ENCODE measurements at regions not wholly inside any gene's neighbourhood (a gene's known extent, or its start where the extent isn't known, plus 50 kb on each side); places are given as distances from the start of the nearest gene placed in this dataset.
"Not testable (repeated sequence)": the region's sequence is repeated elsewhere in the genome, so short reads cannot be mapped to it uniquely, and the experiment has no call there.

DNA sequence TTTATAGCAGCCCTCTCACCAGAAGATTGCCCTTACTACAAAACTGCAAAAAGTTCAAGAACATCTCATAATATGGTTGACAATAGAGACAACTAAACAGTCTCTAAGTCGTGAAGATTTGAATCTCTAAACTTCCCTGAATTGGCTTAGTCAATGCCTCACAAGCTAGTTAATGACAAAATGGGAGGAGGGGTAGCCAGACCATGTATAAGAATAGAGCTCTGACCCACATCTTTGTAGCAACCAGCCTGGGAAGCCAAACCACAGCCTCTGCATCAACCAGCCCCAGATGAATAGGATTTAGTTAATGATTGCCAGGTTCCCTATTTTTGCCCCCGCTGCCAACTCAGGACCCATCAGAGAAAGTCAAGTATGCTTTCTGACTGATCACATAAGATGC lies 1265.9 kb upstream of the PCDH10 start:
- not testable (repeated sequence) for H3K27ac ChIP-seq (ENCODE audit: low read depth); DNase-seq (ENCODE audit: extremely low spot score); H3K4me3 ChIP-seq (ENCODE audit: low read depth, low read length); H3K36me3 ChIP-seq (ENCODE audit: insufficient read depth); H3K4me1 ChIP-seq (ENCODE audit: insufficient read depth)
- WGBS = 60% methylated on average over 2 of the region's 2 CpGs

DNA sequence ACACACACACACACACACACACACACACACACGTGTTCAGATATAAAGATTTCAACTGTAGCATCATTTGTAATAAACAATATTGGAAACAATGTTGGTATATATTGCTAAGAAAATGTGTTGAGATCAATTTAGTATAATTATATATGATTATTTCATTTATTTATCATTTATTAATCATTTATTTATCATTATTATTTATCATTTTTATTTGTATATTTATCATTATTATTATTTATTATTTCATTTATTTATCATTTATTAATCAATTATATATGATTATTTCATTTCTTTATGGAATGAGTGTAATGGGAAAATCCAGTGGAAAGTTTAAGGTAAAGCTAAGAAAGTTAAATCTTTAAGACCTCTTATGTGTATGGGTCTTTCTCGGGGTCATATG lies 1223.4 kb upstream of the PCDH10 start:
- DNase-seq (ENCODE audit: extremely low spot score); H3K27ac ChIP-seq (ENCODE audit: low read depth); H3K4me1 ChIP-seq (ENCODE audit: insufficient read depth); H3K4me3 ChIP-seq (ENCODE audit: low read depth, low read length); H3K36me3 ChIP-seq (ENCODE audit: insufficient read depth): not testable (repeated sequence)
- 85% methylated on average over 2 of the region's 2 CpGs for WGBS

DNA sequence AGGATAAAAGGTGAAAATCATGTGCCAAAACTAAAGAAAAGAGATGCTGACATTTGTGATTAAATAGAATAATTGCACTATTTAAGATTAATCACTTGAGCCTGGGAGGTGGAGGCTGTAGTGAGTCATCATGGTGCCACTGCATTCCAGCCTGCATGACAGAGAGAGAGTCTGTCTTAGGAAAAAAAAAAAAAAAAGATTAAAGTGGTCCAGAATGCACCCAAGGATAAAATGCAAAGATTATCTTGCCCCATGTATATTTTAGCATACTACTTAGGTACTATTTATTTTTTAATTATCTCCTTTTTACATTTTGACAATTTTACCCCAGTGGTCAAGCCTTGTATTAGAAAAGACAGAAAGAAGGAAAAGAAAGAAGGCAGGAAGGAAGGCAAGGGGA lies 1181.4 kb upstream of the PCDH10 start:
- H3K4me3 ChIP-seq (ENCODE audit: low read depth, low read length); DNase-seq (ENCODE audit: extremely low spot score); H3K27ac ChIP-seq (ENCODE audit: low read depth); H3K36me3 ChIP-seq (ENCODE audit: insufficient read depth); H3K4me1 ChIP-seq (ENCODE audit: insufficient read depth): not testable (repeated sequence)

DNA sequence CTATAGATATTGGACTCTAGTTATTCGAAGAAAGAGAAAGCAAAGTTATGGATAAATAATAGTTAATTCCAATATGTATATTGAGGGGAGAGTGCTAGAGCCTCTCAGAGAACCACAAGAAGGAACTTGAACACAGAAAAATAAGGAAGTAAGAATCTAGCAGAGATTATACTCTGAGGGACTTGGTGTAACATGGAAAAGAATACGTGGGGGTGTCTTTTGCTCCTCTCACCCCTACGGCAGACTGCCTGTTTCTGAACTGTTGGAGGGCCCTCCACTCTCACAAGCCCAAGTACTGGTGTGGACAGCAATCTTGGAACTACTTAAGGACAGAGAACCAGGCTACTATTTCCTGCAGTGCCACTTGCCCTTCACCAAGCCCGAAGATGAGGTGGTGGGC lies 1174.4 kb upstream of the PCDH10 start:
- no peak overlapping the region for H3K27ac ChIP-seq (ENCODE audit: low read depth)
- H3K4me1 ChIP-seq (ENCODE audit: insufficient read depth) = no peaks in the 10 kb centered on the region
- no peak for DNase-seq (ENCODE audit: extremely low spot score)
- no peak overlapping the region for H3K4me3 ChIP-seq (ENCODE audit: low read depth, low read length)
- no peaks in the 10 kb centered on the region for H3K36me3 ChIP-seq (ENCODE audit: insufficient read depth)
- WGBS = 83% methylated on average over 4 of the region's 4 CpGs

DNA sequence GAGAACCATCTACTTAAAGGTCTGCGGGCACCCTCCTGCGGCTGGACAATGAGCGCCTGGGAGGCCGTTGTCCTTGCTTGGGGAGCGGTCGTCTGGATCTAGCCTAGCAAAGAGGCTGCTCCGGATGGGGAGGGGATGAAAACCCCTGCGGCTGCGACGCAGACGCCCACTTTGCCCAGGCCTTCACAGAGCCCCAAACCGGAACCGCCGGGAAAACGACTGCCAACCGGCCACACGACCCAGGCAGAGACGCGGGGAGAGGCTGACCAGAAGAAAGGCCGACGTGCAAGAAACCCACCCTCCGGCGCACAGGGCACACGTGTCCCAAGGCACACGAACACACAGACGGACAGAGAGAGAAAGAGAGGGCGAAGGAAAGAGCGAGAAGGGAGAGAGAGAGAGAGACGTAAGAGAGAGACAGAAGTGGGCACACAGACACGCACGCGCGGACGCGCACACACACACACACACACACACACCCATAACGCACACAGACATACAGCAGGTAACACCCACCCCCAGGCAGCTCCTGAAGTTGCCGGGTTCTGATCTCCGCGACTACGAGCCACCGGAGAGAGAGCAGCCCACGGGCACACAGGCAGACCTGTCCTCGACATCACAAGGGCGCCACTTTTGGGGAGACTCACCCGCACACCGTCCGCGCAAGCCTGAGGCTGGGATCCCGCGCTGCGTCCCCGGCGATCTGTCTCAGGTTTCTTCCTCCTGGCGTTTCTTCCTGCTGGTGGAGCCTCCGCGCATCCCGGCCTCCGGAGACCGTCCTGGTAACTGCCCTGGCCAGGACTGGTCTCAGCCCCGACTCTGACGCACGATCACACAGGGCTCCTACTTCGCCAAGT lies 1173.6 kb upstream of the PCDH10 start:
- not testable (repeated sequence) for H3K4me1 ChIP-seq (ENCODE audit: insufficient read depth); H3K4me3 ChIP-seq (ENCODE audit: low read depth, low read length); DNase-seq (ENCODE audit: extremely low spot score); H3K27ac ChIP-seq (ENCODE audit: low read depth); H3K36me3 ChIP-seq (ENCODE audit: insufficient read depth)
- WGBS = 82% methylated on average over 63 of the region's 63 CpGs

DNA sequence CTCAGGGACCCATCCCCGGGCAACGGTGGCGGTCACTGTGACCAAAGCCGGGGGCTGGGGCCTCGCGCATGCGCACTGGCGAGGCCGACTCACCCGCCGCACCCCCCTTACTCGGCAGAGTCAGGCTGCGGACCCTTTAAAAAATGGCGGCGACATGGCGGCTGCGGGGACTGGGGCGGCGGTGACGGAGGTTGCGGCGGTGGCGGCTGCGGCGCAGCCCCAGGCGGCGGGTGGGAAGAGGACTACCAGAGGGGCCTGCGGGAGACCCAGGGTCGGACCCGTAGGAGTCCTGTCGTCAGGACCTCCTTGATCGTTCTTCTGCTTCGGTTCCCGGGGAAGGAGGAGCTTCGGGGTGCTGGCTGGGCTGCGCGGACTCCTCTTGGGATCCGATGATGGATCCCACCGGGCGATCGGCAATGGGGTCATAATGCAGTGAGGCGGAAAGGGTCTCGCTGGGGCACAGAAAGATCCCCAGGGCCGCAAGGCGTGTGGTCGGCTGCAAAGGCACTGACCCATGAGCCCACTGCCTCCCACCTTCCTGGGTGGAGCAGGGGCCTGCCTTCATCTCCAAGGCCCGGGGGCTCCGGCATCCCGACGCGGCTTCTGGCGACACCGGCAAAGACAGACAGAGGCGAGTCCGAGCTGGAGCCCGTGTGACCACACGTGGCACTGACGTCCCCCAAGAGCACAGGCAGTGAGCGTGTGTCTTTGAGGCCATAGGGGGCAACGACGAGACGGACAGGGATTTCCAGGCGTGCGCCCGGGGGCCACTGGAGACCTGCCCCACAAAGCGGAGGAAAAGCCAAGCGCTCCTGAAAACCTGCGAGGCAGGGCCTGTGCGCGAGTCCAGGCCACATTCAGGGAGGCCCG lies 1172.7 kb upstream of the PCDH10 start:
- WGBS = 96% methylated on average over 71 of the region's 71 CpGs
- DNase-seq (ENCODE audit: extremely low spot score); H3K4me1 ChIP-seq (ENCODE audit: insufficient read depth); H3K36me3 ChIP-seq (ENCODE audit: insufficient read depth); H3K4me3 ChIP-seq (ENCODE audit: low read depth, low read length); H3K27ac ChIP-seq (ENCODE audit: low read depth): not testable (repeated sequence)

DNA sequence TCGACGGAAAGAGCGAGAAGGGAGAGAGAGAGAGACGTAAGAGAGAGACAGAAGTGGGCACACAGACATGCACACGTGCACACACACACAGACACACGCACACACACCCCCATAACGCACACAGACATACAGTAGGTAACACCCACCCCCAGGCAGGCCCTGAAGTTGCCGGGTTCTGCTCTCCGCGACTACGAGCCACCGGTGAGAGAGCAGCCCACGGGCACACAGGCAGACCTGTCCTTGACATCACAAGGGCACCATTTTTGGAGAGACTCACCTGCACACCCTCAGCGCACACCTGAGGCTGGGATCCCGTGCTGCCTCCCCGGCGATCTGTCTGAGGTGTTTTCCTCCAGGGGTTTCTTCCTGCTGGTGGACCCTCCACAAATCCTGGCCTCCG lies 1171.0 kb upstream of the PCDH10 start:
- Histone ChIP-seq H3K36me3 (ENCODE audit: insufficient read depth) (no peaks in the 10 kb centered on the region), H3K4me3 (ENCODE audit: low read depth, low read length) (no peak overlapping the region), H3K4me1 (ENCODE audit: insufficient read depth) (no peaks in the 10 kb centered on the region), H3K27ac (ENCODE audit: low read depth) (no peak overlapping the region)
- no peak for DNase-seq (ENCODE audit: extremely low spot score)
- 95% methylated on average over 18 of the region's 18 CpGs for WGBS

DNA sequence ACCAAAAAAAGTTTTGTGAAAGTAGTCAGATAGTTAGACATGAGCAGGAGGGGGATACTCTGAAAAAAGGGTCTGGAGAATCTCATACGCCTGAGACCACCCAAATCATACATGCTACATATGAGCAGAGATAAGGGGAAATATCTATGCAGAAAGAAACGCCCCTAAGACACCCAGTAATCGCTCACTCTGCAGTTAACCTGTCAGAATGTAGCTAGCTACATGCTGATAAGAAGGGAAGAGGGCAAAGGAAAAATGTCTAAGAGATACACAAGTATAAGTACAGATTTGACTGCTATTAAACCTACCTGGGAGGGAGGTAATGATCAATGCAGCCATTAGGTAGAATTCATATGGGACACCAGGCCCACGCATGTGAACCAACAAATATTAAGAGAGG lies 1159.5 kb upstream of the PCDH10 start:
- H3K27ac ChIP-seq (ENCODE audit: low read depth) = no peak overlapping the region
- no peak for DNase-seq (ENCODE audit: extremely low spot score)
- H3K4me3 ChIP-seq (ENCODE audit: low read depth, low read length) = no peak overlapping the region
- H3K36me3 ChIP-seq (ENCODE audit: insufficient read depth) = no peaks in the 10 kb centered on the region
- WGBS = 32% methylated on average over 4 of the region's 4 CpGs
- no peaks in the 10 kb centered on the region for H3K4me1 ChIP-seq (ENCODE audit: insufficient read depth)

DNA sequence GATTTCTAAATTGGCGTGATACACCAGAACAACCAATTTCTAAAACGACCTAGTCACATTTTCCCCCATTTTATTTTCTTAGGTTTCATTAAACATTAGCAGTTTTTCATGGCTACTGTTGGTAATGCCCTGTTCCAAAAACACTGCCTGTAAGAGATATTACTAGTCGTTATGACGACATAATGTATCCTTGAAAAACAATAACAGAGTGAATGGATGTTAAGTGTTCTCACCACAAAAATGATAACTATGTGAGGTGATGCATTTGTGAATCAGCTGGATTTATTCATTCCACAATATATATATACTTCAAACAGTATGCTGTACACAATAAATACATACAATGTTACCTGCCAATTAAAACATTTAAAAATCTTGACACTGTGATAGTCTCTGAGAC lies 1147.6 kb upstream of the PCDH10 start:
- H3K36me3 ChIP-seq (ENCODE audit: insufficient read depth) = no peaks in the 10 kb centered on the region
- no peaks in the 10 kb centered on the region for H3K4me1 ChIP-seq (ENCODE audit: insufficient read depth)
- WGBS = 86% methylated on average over 4 of the region's 4 CpGs
- no peak for DNase-seq (ENCODE audit: extremely low spot score)
- H3K4me3 ChIP-seq (ENCODE audit: low read depth, low read length) = no peak overlapping the region
- H3K27ac ChIP-seq (ENCODE audit: low read depth) = no peak overlapping the region

DNA sequence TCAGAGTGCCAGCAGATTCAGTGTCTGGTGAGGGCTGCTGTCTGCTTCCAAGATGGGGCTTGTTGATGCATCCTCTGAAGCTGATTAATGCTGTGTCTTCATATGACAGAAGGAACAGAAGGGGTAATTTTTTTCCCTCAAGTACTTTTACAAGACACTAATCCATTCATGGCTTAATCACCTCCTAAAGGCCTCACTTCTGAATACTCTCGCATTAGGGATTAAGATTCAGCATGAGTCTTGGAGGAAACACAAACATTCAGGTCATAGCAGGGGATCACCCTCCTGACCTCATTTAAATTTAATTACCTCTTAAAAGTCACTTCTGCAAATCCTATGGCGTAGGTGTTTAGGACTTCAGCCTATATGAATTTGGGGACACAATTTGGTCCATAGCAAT lies 1145.5 kb upstream of the PCDH10 start:
- H3K4me3 ChIP-seq (ENCODE audit: low read depth, low read length) = no peak overlapping the region
- H3K36me3 ChIP-seq (ENCODE audit: insufficient read depth) = no peaks in the 10 kb centered on the region
- H3K4me1 ChIP-seq (ENCODE audit: insufficient read depth) = no peaks in the 10 kb centered on the region
- WGBS = 58% methylated on average over 2 of the region's 2 CpGs
- DNase-seq (ENCODE audit: extremely low spot score) = no peak
- H3K27ac ChIP-seq (ENCODE audit: low read depth) = no peak overlapping the region

DNA sequence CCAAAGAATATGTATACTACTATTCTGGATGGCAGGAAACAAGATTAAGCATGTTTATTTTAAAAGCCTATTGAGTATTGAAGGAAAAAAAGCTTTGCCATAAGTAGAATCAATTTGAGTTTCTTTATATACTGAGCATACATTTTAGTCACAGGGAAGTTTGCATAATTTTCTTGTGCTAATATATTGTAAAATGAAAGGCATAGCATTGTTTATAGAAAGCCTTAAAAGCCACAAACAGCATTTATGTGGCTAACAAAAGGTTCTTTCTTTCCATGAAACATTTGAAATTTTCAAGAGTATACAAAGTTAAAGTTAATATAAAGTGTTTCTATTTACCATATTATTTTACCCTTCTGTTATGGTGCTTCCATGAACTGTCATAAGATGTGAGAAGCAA lies 1133.8 kb upstream of the PCDH10 start:
- H3K36me3 ChIP-seq (ENCODE audit: insufficient read depth) = no peaks in the 10 kb centered on the region
- no peak overlapping the region for H3K4me3 ChIP-seq (ENCODE audit: low read depth, low read length)
- no peak for DNase-seq (ENCODE audit: extremely low spot score)
- H3K27ac ChIP-seq (ENCODE audit: low read depth) = no peak overlapping the region
- no peaks in the 10 kb centered on the region for H3K4me1 ChIP-seq (ENCODE audit: insufficient read depth)

DNA sequence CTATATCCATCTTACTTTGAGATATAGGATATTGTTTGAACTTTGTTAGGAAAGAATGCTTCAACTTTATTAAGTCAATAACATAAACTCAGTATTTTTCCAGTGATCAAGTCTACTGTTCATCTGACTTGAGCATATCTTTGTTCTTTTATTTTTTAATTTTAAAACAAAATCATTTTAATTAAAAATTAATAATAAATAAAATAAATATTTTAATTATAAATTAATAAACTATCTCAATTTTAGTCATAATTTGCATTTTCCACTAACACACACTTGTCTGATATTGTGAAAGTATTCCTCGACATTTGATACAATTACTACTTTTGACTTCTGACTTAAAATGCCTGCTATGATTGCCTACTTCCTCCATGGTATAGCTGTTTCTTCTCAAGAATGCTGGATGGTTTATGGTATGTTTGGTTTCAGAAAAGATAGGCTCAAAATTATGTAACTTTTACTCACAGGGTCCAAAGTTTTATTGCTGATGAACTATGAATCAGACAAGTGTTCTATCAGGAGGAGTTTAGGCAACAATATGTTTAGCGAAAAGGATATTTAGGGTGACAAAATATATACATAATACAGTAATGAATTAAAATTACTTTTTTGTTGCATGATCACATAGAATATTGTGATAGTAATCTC lies 1132.3 kb upstream of the PCDH10 start:
- no peak overlapping the region for H3K4me3 ChIP-seq (ENCODE audit: low read depth, low read length)
- H3K4me1 ChIP-seq (ENCODE audit: insufficient read depth) = no peaks in the 10 kb centered on the region
- no peaks in the 10 kb centered on the region for H3K36me3 ChIP-seq (ENCODE audit: insufficient read depth)
- no peak overlapping the region for H3K27ac ChIP-seq (ENCODE audit: low read depth)
- WGBS = 71% methylated on average over 2 of the region's 2 CpGs
- no peak for DNase-seq (ENCODE audit: extremely low spot score)

DNA sequence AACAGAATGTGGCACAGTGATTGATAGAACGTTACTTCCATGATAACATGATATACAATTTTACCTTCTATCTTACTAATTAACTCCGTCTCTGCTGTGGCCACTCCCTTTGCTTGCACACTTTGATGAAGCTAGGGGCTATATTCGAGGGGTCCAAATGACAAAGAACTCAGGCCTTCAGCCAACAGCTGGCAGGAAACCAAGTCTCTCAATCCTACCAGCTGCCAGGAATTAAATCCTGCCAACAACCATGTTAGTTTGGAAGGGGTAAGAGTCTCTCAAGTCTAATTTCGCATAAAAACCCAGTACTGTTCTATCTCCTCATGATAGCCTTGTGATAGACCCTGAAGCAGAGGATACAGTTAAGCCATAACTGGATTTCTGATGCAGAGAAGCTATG lies 1122.9 kb upstream of the PCDH10 start:
- Histone ChIP-seq H3K27ac (ENCODE audit: low read depth) (no peak overlapping the region), H3K4me3 (ENCODE audit: low read depth, low read length) (no peak overlapping the region), H3K4me1 (ENCODE audit: insufficient read depth) (no peaks in the 10 kb centered on the region), H3K36me3 (ENCODE audit: insufficient read depth) (no peaks in the 10 kb centered on the region)
- DNase-seq (ENCODE audit: extremely low spot score) = no peak
- 30% methylated on average over 4 of the region's 4 CpGs for WGBS

DNA sequence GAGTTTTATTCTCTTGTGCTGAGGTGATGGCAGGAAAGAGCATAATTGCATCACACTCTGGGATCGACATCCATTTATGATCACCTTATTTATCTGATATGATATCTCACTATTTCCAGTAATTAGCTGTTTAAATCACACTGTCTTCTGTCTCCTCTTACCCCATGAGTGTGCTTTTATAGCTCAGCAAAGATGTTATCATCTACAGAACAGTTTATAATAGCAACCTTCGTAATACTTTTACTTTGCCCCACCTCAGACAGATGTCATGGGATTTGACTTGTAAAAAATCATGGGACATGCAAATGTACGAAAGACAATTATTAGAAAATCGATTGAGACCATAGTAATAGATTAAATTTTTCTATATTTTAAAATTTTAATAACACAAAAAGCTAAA lies 1122.3 kb upstream of the PCDH10 start:
- H3K27ac ChIP-seq (ENCODE audit: low read depth) = no peak overlapping the region
- H3K36me3 ChIP-seq (ENCODE audit: insufficient read depth) = no peaks in the 10 kb centered on the region
- WGBS = 47% methylated on average over 4 of the region's 4 CpGs

More for the DNA sequence above, 1122.3 kb upstream of the PCDH10 start:
- no peak overlapping the region for H3K4me3 ChIP-seq (ENCODE audit: low read depth, low read length)
- no peak for DNase-seq (ENCODE audit: extremely low spot score)
- H3K4me1 ChIP-seq (ENCODE audit: insufficient read depth) = no peaks in the 10 kb centered on the region

Data from urinary bladder (tissue), 3 donors.